PC-3 (cell line): ENCODE measurements at regions not wholly inside any gene's neighbourhood (a gene's known extent, or its start where the extent isn't known, plus 50 kb on each side); places are given as distances from the start of the nearest gene placed in this dataset.

Experiments used
- ATAC-seq: fragments of 200-7000 bp; cut with Tn5 transposase; 2 replicates; pipeline ENCODE4 v1.9.1; 2020; ENCODE audit warnings: mild to moderate bottlenecking, moderate library complexity
- BruUV-seq: library from RNA; stranded (reverse); fragments of 400-500 nt; replicated peaks from 2 replicates; lab custom pipeline; 2021; lab: Mats Ljungman, UMichigan
- CTCF ChIA-PET: fragments of 300-600 bp; sonication (Branson Sonifier 250); formaldehyde crosslinking; loops from one replicate; lab custom pipeline; 2022; ENCODE audit warnings: antibody characterized with exemption; lab: Charles Lee
- POLR2A ChIA-PET: fragments of 300-600 bp; sonication (Branson Sonifier 250); formaldehyde crosslinking; loops from one replicate; lab custom pipeline; 2022; ENCODE audit warnings: antibody characterized with exemption; ENCODE audit not compliant: unreplicated experiment; lab: Charles Lee
- DNase-seq: peaks from one replicate; pipeline ENCODE4 v3.0.0-alpha.2; 2015
- H2AFZ ChIP-seq: fragments of 300-600 bp; sonication (generic); 2 replicates; pipeline ENCODE4 v1.6.0; 2016; ENCODE audit warnings: antibody characterized with exemption, low read length
- H3F3A ChIP-seq: fragments of 300-600 bp; sonication (generic); one replicate; pipeline ENCODE4 v1.6.0; 2017; ENCODE audit warnings: antibody characterized with exemption, low read length, control low read depth, mild to moderate bottlenecking; ENCODE audit not compliant: unreplicated experiment
- H3K27ac ChIP-seq: fragments of 300-600 bp; sonication (generic); 2 replicates; pipeline ENCODE4 v1.5.1; 2016; ENCODE audit warnings: mild to moderate bottlenecking, low read length
- H3K27me3 ChIP-seq: fragments of 300-600 bp; sonication (generic); 2 replicates; pipeline ENCODE4 v1.6.1; 2016; ENCODE audit warnings: low read length, mixed read lengths
- H3K36me3 ChIP-seq: fragments of 300-600 bp; sonication (generic); 2 replicates; pipeline ENCODE4 v1.6.1; 2016; ENCODE audit warnings: low read depth, mixed run types, low read length, mixed read lengths
- H3K4me1 ChIP-seq: fragments of 300-600 bp; sonication (generic); 2 replicates; pipeline ENCODE4 v1.5.1; 2016; ENCODE audit warnings: low read length; ENCODE audit not compliant: insufficient read depth
- H3K4me2 ChIP-seq: fragments of 300-600 bp; sonication (generic); 2 replicates; pipeline ENCODE4 v1.6.0; 2016; ENCODE audit warnings: low read length
- H3K4me3 ChIP-seq: fragments of 300-600 bp; sonication (generic); 2 replicates; pipeline ENCODE4 v1.5.1; 2016; ENCODE audit warnings: mild to moderate bottlenecking, low read length, mixed read lengths
- H3K79me2 ChIP-seq: fragments of 300-600 bp; sonication (generic); 2 replicates; pipeline ENCODE4 v1.6.1; 2017; ENCODE audit warnings: low read length, mixed read lengths
- H3K9ac ChIP-seq: fragments of 300-600 bp; sonication (generic); 2 replicates; pipeline ENCODE4 v1.6.0; 2016; ENCODE audit warnings: mild to moderate bottlenecking, low read length
- H3K9me2 ChIP-seq: fragments of 300-600 bp; sonication (generic); replicated peaks from 2 replicates; pipeline ENCODE4 v1.6.1; 2016; ENCODE audit warnings: mixed run types, low read length, mixed read lengths
- H3K9me3 ChIP-seq: fragments of 300-600 bp; sonication (generic); 2 replicates; pipeline ENCODE4 v1.6.1; 2016; ENCODE audit warnings: low read length, mixed read lengths
- H4K20me1 ChIP-seq: fragments of 300-600 bp; sonication (generic); 2 replicates; pipeline ENCODE4 v1.6.1; 2016; ENCODE audit warnings: low read length, mixed read lengths
- EZH2 ChIP-seq: fragments of 300-600 bp; sonication (generic); IDR thresholded peaks from one replicate; pipeline ENCODE4 v1.6.1; 2017; ENCODE audit warnings: antibody characterized with exemption, mild to moderate bottlenecking, low read length; ENCODE audit not compliant: unreplicated experiment
- EZH2phosphoT487 ChIP-seq: fragments of 300-600 bp; sonication (generic); IDR thresholded peaks from 2 replicates; pipeline ENCODE4 v1.6.1; 2018; ENCODE audit warnings: mild to moderate bottlenecking, antibody characterized with exemption, low read length, borderline replicate concordance
- intact Hi-C: fragments of 100-400 bp; cut with micrococcal nuclease; formaldehyde crosslinking; loops from 2 replicates; pipeline ENCODE4 v1.9.0; 2023
- TF ChIP-seq, protein P1 (sequence below): fragments of 300-600 bp; sonication (generic); conservative IDR thresholded peaks from 2 replicates; pipeline ENCODE4 v1.5.1; 2017; ENCODE audit warnings: antibody characterized with exemption, low read depth, mild to moderate bottlenecking, low read length

- no peak for TF ChIP-seq EZH2phosphoT487
- no peak for TF ChIP-seq EZH2
- TF ChIP-seq, protein P1, sequence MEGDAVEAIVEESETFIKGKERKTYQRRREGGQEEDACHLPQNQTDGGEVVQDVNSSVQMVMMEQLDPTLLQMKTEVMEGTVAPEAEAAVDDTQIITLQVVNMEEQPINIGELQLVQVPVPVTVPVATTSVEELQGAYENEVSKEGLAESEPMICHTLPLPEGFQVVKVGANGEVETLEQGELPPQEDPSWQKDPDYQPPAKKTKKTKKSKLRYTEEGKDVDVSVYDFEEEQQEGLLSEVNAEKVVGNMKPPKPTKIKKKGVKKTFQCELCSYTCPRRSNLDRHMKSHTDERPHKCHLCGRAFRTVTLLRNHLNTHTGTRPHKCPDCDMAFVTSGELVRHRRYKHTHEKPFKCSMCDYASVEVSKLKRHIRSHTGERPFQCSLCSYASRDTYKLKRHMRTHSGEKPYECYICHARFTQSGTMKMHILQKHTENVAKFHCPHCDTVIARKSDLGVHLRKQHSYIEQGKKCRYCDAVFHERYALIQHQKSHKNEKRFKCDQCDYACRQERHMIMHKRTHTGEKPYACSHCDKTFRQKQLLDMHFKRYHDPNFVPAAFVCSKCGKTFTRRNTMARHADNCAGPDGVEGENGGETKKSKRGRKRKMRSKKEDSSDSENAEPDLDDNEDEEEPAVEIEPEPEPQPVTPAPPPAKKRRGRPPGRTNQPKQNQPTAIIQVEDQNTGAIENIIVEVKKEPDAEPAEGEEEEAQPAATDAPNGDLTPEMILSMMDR, result no peak
- Histone ChIP-seq H3K9me2 (no peaks in the 10 kb centered on the region), H3K4me3 (no peak overlapping the region), H3K79me2 (no peaks in the 10 kb centered on the region), H3K27ac (no peak overlapping the region), H3K4me1 (no peaks in the 10 kb centered on the region), H3K9ac (no peak overlapping the region), H3K9me3 (no peaks in the 10 kb centered on the region), H3F3A (no peaks in the 10 kb centered on the region), H3K27me3 (no peaks in the 10 kb centered on the region), H2AFZ (no peak overlapping the region), H4K20me1 (no peaks in the 10 kb centered on the region), H3K36me3 (no peaks in the 10 kb centered on the region), H3K4me2 (no peak overlapping the region)
- BruUV-seq, result no TSS peak
- intact Hi-C loops, result loop anchor here (5.0 to 10.0 kb wide), 3 partner anchors 376 to 1291 kb away; partner anchors contain the start of gene FAT4
- CTCF ChIA-PET, result interaction anchor here (0.6 to 0.7 kb wide), 2 partner anchors 577 to 743 kb away, joined by 3 to 4 read pairs; no protein-coding TSS in a partner anchor
- ATAC-seq (no peak), DNase-seq (no peak)
- POLR2A ChIA-PET, result no interaction called here
These were observed 1029.5 kb upstream of the INTU start for GRCh38 chr4:126603210-126603609.

- Histone ChIP-seq H3F3A (no peaks in the 10 kb centered on the region), H3K27ac (no peak overlapping the region), H3K4me1 (no peaks in the 10 kb centered on the region), H3K36me3 (no peaks in the 10 kb centered on the region), H4K20me1 (no peaks in the 10 kb centered on the region), H3K9me2 (no peaks in the 10 kb centered on the region), H2AFZ (no peak overlapping the region), H3K79me2 (no peaks in the 10 kb centered on the region), H3K4me3 (no peak overlapping the region), H3K4me2 (no peak overlapping the region), H3K27me3 (no peaks in the 10 kb centered on the region), H3K9ac (no peak overlapping the region), H3K9me3 (no peaks in the 10 kb centered on the region)
- no peak for ATAC-seq
- BruUV-seq, result no TSS peak
- ChIA-PET POLR2A (no interaction called here), CTCF (interaction anchor here (0.6 to 1.3 kb wide), 4 partner anchors 380 to 860 kb away, joined by 3 to 5 read pairs (median 4); no protein-coding TSS in a partner anchor)
- TF ChIP-seq EZH2phosphoT487 (no peak), EZH2 (no peak)
- intact Hi-C loops, result loop anchor here (5.0 to 10.0 kb wide), 3 partner anchors 377 to 1292 kb away; partner anchors contain the start of gene FAT4
- no peak for DNase-seq
These were observed 1028.9 kb upstream of the INTU start for GRCh38 chr4:126603825-126604224.

- no peak overlapping the region for H3K4me3 ChIP-seq
- H3K4me1 ChIP-seq, result no peaks in the 10 kb centered on the region
- DNase-seq (peak; percentile 38), ATAC-seq (0 out of 2 replicates have a peak, but pooled peaks have one; percentile 33)
- no peak overlapping the region for H2AFZ ChIP-seq
- no peaks in the 10 kb centered on the region for H3K36me3 ChIP-seq
- no peaks in the 10 kb centered on the region for H3K79me2 ChIP-seq
- no peak overlapping the region for H3K4me2 ChIP-seq
- no peak for TF ChIP-seq EZH2
- TF ChIP-seq, protein P1, result peak; percentile 70
- ChIA-PET CTCF (interaction anchor here (0.5 to 1.3 kb wide), 3 partner anchors 21 to 860 kb away, joined by 3 to 5 read pairs (median 3); no protein-coding TSS in a partner anchor), POLR2A (no interaction called here)
- no peak overlapping the region for H3K9ac ChIP-seq
- no peaks in the 10 kb centered on the region for H3K9me2 ChIP-seq
- BruUV-seq, result no TSS peak
- no peak overlapping the region for H3K27ac ChIP-seq
- intact Hi-C loops, result loop anchor here (5.0 to 10.0 kb wide), 3 partner anchors 377 to 1292 kb away; partner anchors contain the start of gene FAT4
- H3K27me3 ChIP-seq, result no peaks in the 10 kb centered on the region
- no peaks in the 10 kb centered on the region for H3K9me3 ChIP-seq
- no peaks in the 10 kb centered on the region for H4K20me1 ChIP-seq
- no peaks in the 10 kb centered on the region for H3F3A ChIP-seq
These were observed 1028.4 kb upstream of the INTU start for GRCh38 chr4:126604268-126604867.
